ENCODE measurements at regions not wholly inside any gene's neighbourhood (a gene's known extent, or its start where the extent isn't known, plus 50 kb on each side); places are given as distances from the start of the nearest gene placed in this dataset.
"Not testable (repeated sequence)": the region's sequence is repeated elsewhere in the genome, so short reads cannot be mapped to it uniquely, and the experiment has no call there.

- H3K27ac ChIP-seq (ENCODE audit: low read depth, low read length); H3K9me3 ChIP-seq (ENCODE audit: insufficient read depth, low read depth, low read length); H3K4me3 ChIP-seq (ENCODE audit: low read length); H3K27me3 ChIP-seq (ENCODE audit: insufficient read depth, low read length); H3K4me1 ChIP-seq (ENCODE audit: insufficient read depth, low read length); H3K9ac ChIP-seq (ENCODE audit: low read depth, low read length): not testable (repeated sequence)
- H3K36me3 ChIP-seq (ENCODE audit: insufficient read depth, low read length): peaks cover 11% of the 10 kb centered on the region
- WGBS: 93% methylated on average over 2 of the region's 2 CpGs
Observed at GRCh38 chr4:123026015-123026414, 103.6 kb upstream of the NUDT6 start.

- 0 out of 2 replicates have a peak, but pooled peaks cover 2% of the 10 kb centered on the region for H3K4me1 ChIP-seq (ENCODE audit: insufficient read depth, low read length)
- WGBS: 95% methylated on average over 2 of the region's 2 CpGs
Observed at GRCh38 chr4:123031664-123032063, 109.3 kb upstream of the NUDT6 start.

DNA sequence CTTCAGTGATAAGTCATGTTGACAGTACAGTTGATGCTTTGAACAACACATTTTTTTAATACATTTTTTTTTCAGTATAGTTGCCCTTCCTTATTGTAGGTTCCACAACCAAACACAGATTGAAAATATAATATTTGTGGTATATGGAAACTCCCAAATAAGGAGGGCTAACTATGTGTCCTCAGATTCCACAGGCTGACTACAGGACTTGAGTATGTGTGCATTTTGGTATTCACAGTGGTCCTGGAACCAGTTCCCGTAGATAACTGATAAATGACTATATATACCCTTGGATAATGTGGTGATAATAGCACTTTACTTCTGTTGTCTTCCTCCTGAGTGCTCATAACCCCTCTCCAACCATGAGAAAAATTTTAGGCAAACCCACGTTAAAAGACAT is 111.6 kb upstream of the NUDT6 start:
- 0 out of 2 replicates have a peak, but pooled peaks cover 2% of the 10 kb centered on the region for H3K4me1 ChIP-seq (ENCODE audit: insufficient read depth, low read length)
- no peaks in the 10 kb centered on the region for H3K36me3 ChIP-seq (ENCODE audit: insufficient read depth, low read length)
- no peak overlapping the region for H3K9ac ChIP-seq (ENCODE audit: low read depth, low read length)
- H3K27ac ChIP-seq (ENCODE audit: low read depth, low read length): no peak overlapping the region
- no peaks in the 10 kb centered on the region for H3K27me3 ChIP-seq (ENCODE audit: insufficient read depth, low read length)
- 87% methylated on average over 1 of the region's 2 CpGs for WGBS
- H3K9me3 ChIP-seq (ENCODE audit: insufficient read depth, low read depth, low read length): no peaks in the 10 kb centered on the region
- no peak overlapping the region for H3K4me3 ChIP-seq (ENCODE audit: low read length)

More at GRCh38 chr4:123031664-123032063, 109.3 kb upstream of the NUDT6 start:
- Histone ChIP-seq H3K36me3 (ENCODE audit: insufficient read depth, low read length) (peaks cover 8% of the 10 kb centered on the region), H3K9me3 (ENCODE audit: insufficient read depth, low read depth, low read length) (no peaks in the 10 kb centered on the region), H3K27ac (ENCODE audit: low read depth, low read length) (no peak overlapping the region), H3K4me3 (ENCODE audit: low read length) (no peak overlapping the region), H3K9ac (ENCODE audit: low read depth, low read length) (no peak overlapping the region), H3K27me3 (ENCODE audit: insufficient read depth, low read length) (no peaks in the 10 kb centered on the region)

GRCh38 chr4:123035239-123035638 is 112.8 kb upstream of the NUDT6 start:
- Histone ChIP-seq H3K4me1 (ENCODE audit: insufficient read depth, low read length) (0 out of 2 replicates have a peak, but pooled peaks cover 2% of the 10 kb centered on the region), H3K27me3 (ENCODE audit: insufficient read depth, low read length) (no peaks in the 10 kb centered on the region), H3K27ac (ENCODE audit: low read depth, low read length) (no peak overlapping the region), H3K9me3 (ENCODE audit: insufficient read depth, low read depth, low read length) (no peaks in the 10 kb centered on the region), H3K9ac (ENCODE audit: low read depth, low read length) (no peak overlapping the region), H3K4me3 (ENCODE audit: low read length) (no peak overlapping the region), H3K36me3 (ENCODE audit: insufficient read depth, low read length) (no peaks in the 10 kb centered on the region)
- no CpG with 5 or more reads among the region's 1 CpG for WGBS

GRCh38 chr4:123037804-123038203 is 115.4 kb upstream of the NUDT6 start:
- no peak overlapping the region for H3K4me3 ChIP-seq (ENCODE audit: low read length)
- peaks cover 12% of the 10 kb centered on the region; the same call in 1 of the 2 replicates for H3K9me3 ChIP-seq (ENCODE audit: insufficient read depth, low read depth, low read length)
- H3K36me3 ChIP-seq (ENCODE audit: insufficient read depth, low read length): peaks cover 12% of the 10 kb centered on the region
- no peak overlapping the region for H3K27ac ChIP-seq (ENCODE audit: low read depth, low read length)
- no peaks in the 10 kb centered on the region for H3K27me3 ChIP-seq (ENCODE audit: insufficient read depth, low read length)
- H3K9ac ChIP-seq (ENCODE audit: low read depth, low read length): no peak overlapping the region
- WGBS: 94% methylated on average over 1 of the region's 1 CpG
- H3K4me1 ChIP-seq (ENCODE audit: insufficient read depth, low read length): 0 out of 2 replicates have a peak, but pooled peaks cover 2% of the 10 kb centered on the region

DNA sequence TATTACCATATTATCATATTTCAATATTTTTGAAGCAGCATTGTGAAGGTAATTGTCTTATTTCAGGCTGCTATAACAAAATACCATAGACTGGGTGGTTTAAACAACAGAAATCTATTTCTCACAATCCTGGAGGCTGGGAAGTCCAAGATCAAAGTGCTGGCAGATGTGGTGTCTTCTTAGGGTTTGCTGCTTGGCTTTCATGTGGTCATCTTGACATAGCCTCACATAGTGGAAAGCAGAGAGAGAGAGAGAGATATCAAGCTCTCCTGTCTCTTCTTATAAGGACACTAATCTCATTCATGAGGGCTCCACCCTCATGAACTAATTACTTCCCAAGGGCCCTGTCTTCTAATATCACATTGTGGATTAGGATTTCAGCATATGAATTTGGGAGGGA is 119.7 kb upstream of the NUDT6 start:
- H3K27me3 ChIP-seq (ENCODE audit: insufficient read depth, low read length): no peaks in the 10 kb centered on the region
- H3K4me3 ChIP-seq (ENCODE audit: low read length): no peak overlapping the region
- H3K9ac ChIP-seq (ENCODE audit: low read depth, low read length): no peak overlapping the region
- H3K27ac ChIP-seq (ENCODE audit: low read depth, low read length): no peak overlapping the region
- peaks cover 23% of the 10 kb centered on the region; the same call in 1 of the 2 replicates for H3K9me3 ChIP-seq (ENCODE audit: insufficient read depth, low read depth, low read length)
- H3K36me3 ChIP-seq (ENCODE audit: insufficient read depth, low read length): peaks cover 24% of the 10 kb centered on the region
- no peaks in the 10 kb centered on the region for H3K4me1 ChIP-seq (ENCODE audit: insufficient read depth, low read length)

- no peaks in the 10 kb centered on the region for H3K4me1 ChIP-seq (ENCODE audit: insufficient read depth, low read length)
- peaks cover 25% of the 10 kb centered on the region; the same call in 1 of the 2 replicates for H3K9me3 ChIP-seq (ENCODE audit: insufficient read depth, low read depth, low read length)
- H3K9ac ChIP-seq (ENCODE audit: low read depth, low read length): no peak overlapping the region
- H3K27ac ChIP-seq (ENCODE audit: low read depth, low read length): no peak overlapping the region
- H3K4me3 ChIP-seq (ENCODE audit: low read length): no peak overlapping the region
- peaks cover 24% of the 10 kb centered on the region for H3K36me3 ChIP-seq (ENCODE audit: insufficient read depth, low read length)
- no peaks in the 10 kb centered on the region for H3K27me3 ChIP-seq (ENCODE audit: insufficient read depth, low read length)
Observed at GRCh38 chr4:123043013-123043412, 120.6 kb upstream of the NUDT6 start.

- WGBS: 56% methylated on average over 2 of the region's 2 CpGs
- H3K4me3 ChIP-seq (ENCODE audit: low read length): no peak overlapping the region
- no peak overlapping the region for H3K9ac ChIP-seq (ENCODE audit: low read depth, low read length)
- peaks cover 27% of the 10 kb centered on the region; the same call in 1 of the 2 replicates for H3K9me3 ChIP-seq (ENCODE audit: insufficient read depth, low read depth, low read length)
- H3K27me3 ChIP-seq (ENCODE audit: insufficient read depth, low read length): no peaks in the 10 kb centered on the region
- H3K4me1 ChIP-seq (ENCODE audit: insufficient read depth, low read length): no peaks in the 10 kb centered on the region
- H3K36me3 ChIP-seq (ENCODE audit: insufficient read depth, low read length): peaks cover 24% of the 10 kb centered on the region
- H3K27ac ChIP-seq (ENCODE audit: low read depth, low read length): no peak overlapping the region; the same call in 1 of the 2 replicates
Observed at GRCh38 chr4:123043793-123044425, 121.5 kb upstream of the NUDT6 start.

GRCh38 chr4:123046096-123046495 is 123.7 kb upstream of the NUDT6 start:
- no peak overlapping the region for H3K4me3 ChIP-seq (ENCODE audit: low read length)
- H3K4me1 ChIP-seq (ENCODE audit: insufficient read depth, low read length): no peaks in the 10 kb centered on the region
- no peaks in the 10 kb centered on the region for H3K27me3 ChIP-seq (ENCODE audit: insufficient read depth, low read length)
- no peak overlapping the region for H3K27ac ChIP-seq (ENCODE audit: low read depth, low read length)
- peaks cover 24% of the 10 kb centered on the region for H3K36me3 ChIP-seq (ENCODE audit: insufficient read depth, low read length)
- WGBS: 89% methylated on average over 2 of the region's 3 CpGs
- peaks cover 30% of the 10 kb centered on the region; the same call in 1 of the 2 replicates for H3K9me3 ChIP-seq (ENCODE audit: insufficient read depth, low read depth, low read length)
- H3K9ac ChIP-seq (ENCODE audit: low read depth, low read length): no peak overlapping the region

DNA sequence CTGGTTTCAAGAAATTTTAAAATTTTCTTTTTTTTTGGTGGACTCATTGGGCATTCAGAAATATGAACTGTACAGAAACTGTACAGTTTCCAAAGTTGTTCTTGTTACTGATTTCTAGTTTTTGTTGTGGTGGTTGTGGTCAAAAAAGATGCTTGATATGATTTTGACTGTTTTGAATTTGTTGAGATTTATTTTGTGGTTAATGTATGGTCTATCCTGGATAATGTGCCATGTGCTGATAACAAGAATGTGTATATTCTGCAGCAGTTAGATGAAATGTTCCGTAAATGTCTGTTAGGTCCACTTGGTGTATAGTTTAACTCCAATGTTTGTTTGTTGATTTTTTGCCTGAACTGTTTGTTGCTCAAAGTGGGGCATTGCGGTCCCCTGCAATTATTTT is 127.6 kb upstream of the NUDT6 start:
- 99% methylated on average over 2 of the region's 2 CpGs for WGBS
- H3K27ac ChIP-seq (ENCODE audit: low read depth, low read length): no peak overlapping the region
- no peaks in the 10 kb centered on the region for H3K27me3 ChIP-seq (ENCODE audit: insufficient read depth, low read length)
- no peak overlapping the region for H3K4me3 ChIP-seq (ENCODE audit: low read length)
- H3K9ac ChIP-seq (ENCODE audit: low read depth, low read length): no peak overlapping the region
- peaks cover 4% of the 10 kb centered on the region; the same call in 1 of the 2 replicates for H3K36me3 ChIP-seq (ENCODE audit: insufficient read depth, low read length)
- H3K9me3 ChIP-seq (ENCODE audit: insufficient read depth, low read depth, low read length): peaks cover 14% of the 10 kb centered on the region
- H3K4me1 ChIP-seq (ENCODE audit: insufficient read depth, low read length): no peaks in the 10 kb centered on the region

DNA sequence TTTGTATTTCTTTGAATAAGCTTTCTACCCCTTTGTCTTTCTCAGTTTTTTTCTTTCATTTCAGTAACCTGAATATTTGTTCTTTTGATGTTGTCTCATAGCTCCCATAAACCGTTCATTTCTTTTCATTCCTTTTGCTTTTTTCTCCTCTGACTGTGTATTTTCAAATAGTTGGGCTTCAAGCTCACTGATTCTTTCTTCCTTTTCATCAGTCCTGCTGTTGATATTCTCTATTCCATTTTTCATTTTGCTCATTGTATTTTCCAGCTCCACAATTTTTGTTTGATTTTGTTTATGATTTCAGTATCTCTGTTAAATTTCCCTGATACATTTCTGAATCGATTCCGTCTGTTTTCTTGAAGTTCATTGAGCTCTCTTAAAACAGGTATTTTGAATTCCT is 129.6 kb upstream of the NUDT6 start:
- no peaks in the 10 kb centered on the region for H3K27me3 ChIP-seq (ENCODE audit: insufficient read depth, low read length)
- no peak overlapping the region for H3K4me3 ChIP-seq (ENCODE audit: low read length)
- H3K9ac ChIP-seq (ENCODE audit: low read depth, low read length): no peak overlapping the region
- no peaks in the 10 kb centered on the region for H3K4me1 ChIP-seq (ENCODE audit: insufficient read depth, low read length)
- peaks cover 8% of the 10 kb centered on the region; the same call in 1 of the 2 replicates for H3K36me3 ChIP-seq (ENCODE audit: insufficient read depth, low read length)
- H3K9me3 ChIP-seq (ENCODE audit: insufficient read depth, low read depth, low read length): peaks cover 14% of the 10 kb centered on the region
- no peak overlapping the region for H3K27ac ChIP-seq (ENCODE audit: low read depth, low read length)
- 93% methylated on average over 3 of the region's 3 CpGs for WGBS

DNA sequence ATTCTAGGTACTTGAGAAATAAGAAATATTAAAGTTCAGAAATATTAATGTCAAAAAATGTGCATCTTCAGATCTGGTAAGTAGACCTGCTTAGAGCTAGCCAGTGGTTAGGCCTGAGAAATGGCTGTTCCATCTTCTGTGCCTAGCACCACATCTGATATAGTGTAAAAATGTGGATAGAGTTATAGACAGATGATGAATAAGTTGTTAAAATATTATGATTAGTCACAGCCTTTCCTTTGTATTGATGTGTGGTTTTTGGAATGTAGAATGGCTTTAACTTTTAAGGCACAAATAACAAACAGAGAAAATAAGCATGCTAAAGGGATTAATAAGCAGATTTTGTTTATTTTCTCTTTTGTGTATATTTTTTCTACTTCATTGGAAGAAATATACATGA is 133.5 kb upstream of the NUDT6 start:
- H3K9me3 ChIP-seq (ENCODE audit: insufficient read depth, low read depth, low read length): peaks cover 9% of the 10 kb centered on the region
- H3K36me3 ChIP-seq (ENCODE audit: insufficient read depth, low read length): peaks cover 20% of the 10 kb centered on the region
- no peaks in the 10 kb centered on the region for H3K27me3 ChIP-seq (ENCODE audit: insufficient read depth, low read length)
- no peaks in the 10 kb centered on the region for H3K4me1 ChIP-seq (ENCODE audit: insufficient read depth, low read length)
- no peak overlapping the region for H3K9ac ChIP-seq (ENCODE audit: low read depth, low read length)
- H3K27ac ChIP-seq (ENCODE audit: low read depth, low read length): no peak overlapping the region
- no peak overlapping the region for H3K4me3 ChIP-seq (ENCODE audit: low read length)

Data from HUES64 (cell line).